AG09309 (cell line): ENCODE measurements at regions not wholly inside any gene's neighbourhood (a gene's known extent, or its start where the extent isn't known, plus 50 kb on each side); places are given as distances from the start of the nearest gene placed in this dataset.
A peak's percentile ranks its signal among the peaks of the same experiment; 100 is the strongest.
"Not testable (repeated sequence)": the region's sequence is repeated elsewhere in the genome, so short reads cannot be mapped to it uniquely, and the experiment has no call there.

Experiments
- DNase-seq: peaks from one replicate; pipeline ENCODE4 v3.0.0-alpha.2; 2010; ENCODE audit warnings: low read depth
- H3K4me3 ChIP-seq: 2 replicates; pipeline ENCODE4 v1.5.1; 2011; ENCODE audit warnings: mild to moderate bottlenecking, low read depth, low read length, moderate library complexity; ENCODE audit not compliant: control insufficient read depth
- TF ChIP-seq, protein P1 (sequence below): IDR thresholded peaks from 2 replicates; pipeline ENCODE4 v1.5.1; 2011; ENCODE audit warnings: mild to moderate bottlenecking, low read depth, low read length, inconsistent platforms; ENCODE audit not compliant: insufficient read depth, control insufficient read depth; ENCODE audit errors: missing control alignments

DNA sequence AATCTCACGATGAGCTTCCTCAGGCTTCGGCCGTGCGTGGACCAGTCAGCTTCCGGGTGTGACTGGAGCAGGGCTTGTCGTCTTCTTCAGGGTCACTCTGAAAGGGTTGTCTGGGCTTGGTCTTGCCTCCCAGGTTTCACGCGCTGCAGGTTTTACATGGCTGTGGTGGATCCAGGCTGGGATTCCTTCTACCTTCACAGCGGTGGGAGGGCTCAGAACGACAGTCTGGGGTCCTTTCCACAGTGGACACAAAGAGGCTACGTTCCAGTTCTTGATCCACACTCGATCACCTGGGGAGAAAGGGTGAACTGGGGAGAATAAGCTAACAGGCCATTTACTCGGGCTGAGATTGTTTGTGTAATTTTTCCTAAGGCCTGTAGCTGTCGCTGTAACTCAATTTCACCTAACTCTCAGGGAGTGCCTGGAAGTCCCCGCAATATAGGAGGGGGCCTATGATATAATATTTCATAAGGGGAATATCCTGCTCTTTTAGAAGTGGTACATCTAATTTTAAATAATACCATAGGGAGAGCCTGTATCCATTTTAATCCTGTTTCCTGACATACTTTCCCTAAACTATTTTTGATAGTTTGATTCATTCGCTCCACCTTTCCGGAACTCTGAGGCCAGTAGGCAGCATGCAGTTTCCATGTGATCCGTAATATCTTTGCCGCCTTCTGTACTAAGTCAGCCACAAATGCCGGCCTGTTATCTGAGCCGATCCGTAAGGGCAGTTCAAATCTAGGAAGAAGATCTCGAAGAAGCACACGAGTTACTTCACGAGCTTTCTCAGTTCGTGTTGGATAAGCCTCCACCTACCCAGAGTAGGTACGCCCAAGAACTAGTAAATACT, 97.4 kb upstream of the ZNF195 start:
- not testable (repeated sequence) for DNase-seq, H3K4me3 ChIP-seq
- TF ChIP-seq, protein P1, sequence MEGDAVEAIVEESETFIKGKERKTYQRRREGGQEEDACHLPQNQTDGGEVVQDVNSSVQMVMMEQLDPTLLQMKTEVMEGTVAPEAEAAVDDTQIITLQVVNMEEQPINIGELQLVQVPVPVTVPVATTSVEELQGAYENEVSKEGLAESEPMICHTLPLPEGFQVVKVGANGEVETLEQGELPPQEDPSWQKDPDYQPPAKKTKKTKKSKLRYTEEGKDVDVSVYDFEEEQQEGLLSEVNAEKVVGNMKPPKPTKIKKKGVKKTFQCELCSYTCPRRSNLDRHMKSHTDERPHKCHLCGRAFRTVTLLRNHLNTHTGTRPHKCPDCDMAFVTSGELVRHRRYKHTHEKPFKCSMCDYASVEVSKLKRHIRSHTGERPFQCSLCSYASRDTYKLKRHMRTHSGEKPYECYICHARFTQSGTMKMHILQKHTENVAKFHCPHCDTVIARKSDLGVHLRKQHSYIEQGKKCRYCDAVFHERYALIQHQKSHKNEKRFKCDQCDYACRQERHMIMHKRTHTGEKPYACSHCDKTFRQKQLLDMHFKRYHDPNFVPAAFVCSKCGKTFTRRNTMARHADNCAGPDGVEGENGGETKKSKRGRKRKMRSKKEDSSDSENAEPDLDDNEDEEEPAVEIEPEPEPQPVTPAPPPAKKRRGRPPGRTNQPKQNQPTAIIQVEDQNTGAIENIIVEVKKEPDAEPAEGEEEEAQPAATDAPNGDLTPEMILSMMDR, result peak; percentile 28

DNA sequence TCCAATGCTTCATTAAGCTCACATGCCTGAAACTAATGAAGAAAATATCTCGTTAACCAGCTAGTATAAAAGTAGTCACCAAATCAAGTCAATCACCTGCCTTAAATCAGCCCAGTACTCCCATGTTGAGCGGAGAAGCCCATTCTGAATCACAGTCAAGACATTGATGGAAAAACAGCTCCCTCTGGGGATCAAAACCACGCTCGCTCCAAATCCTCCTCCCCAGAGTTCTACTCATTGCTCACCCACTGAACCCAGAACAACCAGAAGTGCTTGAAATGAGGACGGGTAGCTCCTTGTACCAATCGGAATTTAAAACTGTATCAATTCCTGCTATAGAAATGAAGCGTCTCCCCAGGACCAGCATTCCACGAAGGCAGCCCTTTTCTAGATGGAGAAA, 90.0 kb upstream of the ZNF195 start:
- not testable (repeated sequence) for DNase-seq

DNA sequence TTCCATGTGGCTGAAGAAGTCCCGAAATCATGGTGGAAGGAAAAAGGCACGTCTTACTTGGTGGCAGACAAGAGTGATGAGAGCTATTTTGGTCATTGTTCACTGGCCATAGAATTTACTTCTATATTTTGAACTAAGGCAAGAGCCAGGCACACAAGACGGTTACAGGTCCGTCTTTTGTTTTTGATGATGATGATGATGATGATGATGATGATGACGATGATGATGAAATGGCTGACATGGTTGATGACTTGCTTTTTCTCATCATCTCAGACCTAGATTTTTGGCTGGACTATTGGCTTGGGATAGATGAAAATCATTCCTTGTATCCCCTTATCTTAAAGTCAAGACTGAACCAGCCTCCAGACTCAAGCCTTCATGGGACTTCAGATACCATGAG, 88.7 kb upstream of the ZNF195 start:
- not testable (repeated sequence) for H3K4me3 ChIP-seq, DNase-seq

More for the DNA sequence above, 90.0 kb upstream of the ZNF195 start:
- H3K4me3 ChIP-seq, result not testable (repeated sequence)

DNA sequence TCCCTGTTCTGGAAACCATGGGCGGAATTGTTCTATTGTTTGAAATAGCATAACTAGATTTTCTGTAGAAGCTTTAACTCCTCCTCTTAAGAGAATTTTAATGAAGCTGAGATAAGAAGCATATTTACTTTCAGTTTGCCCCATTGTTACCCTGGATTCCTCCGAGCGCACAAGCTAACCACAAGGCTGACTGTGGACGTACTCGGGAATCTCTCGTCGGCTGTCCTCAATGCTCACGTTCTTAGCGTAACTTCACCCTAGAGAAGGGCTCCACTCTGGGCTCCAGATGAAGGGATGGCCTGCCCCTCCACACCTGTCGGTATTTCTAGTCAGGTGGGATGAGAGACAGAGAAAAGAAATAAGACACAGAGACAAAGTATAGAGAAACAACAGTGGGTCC, 76.7 kb upstream of the ZNF195 start:
- not testable (repeated sequence) for H3K4me3 ChIP-seq, DNase-seq

DNA sequence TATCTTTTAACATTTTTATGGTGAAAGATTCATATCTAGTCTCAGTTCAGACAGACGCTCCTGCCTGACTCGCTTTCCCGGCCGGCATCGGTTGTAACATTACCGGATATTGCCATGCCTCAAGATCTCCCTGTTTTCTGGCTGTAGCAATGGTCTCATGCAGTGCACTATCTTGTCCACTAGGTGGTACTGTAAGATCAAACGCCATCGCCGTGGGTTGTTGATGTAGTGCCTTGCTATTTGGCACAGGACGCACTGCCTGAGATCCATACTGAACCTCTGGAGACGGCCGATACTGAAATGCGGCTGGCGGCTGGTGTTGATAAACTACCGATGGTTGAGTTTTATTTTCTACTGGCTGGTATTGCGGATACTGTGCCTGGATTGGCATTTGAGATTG, 75.9 kb upstream of the ZNF195 start:
- H3K4me3 ChIP-seq, result not testable (repeated sequence)
- peak; percentile 18 for DNase-seq
- TF ChIP-seq, protein P1, result peak; percentile 63

DNA sequence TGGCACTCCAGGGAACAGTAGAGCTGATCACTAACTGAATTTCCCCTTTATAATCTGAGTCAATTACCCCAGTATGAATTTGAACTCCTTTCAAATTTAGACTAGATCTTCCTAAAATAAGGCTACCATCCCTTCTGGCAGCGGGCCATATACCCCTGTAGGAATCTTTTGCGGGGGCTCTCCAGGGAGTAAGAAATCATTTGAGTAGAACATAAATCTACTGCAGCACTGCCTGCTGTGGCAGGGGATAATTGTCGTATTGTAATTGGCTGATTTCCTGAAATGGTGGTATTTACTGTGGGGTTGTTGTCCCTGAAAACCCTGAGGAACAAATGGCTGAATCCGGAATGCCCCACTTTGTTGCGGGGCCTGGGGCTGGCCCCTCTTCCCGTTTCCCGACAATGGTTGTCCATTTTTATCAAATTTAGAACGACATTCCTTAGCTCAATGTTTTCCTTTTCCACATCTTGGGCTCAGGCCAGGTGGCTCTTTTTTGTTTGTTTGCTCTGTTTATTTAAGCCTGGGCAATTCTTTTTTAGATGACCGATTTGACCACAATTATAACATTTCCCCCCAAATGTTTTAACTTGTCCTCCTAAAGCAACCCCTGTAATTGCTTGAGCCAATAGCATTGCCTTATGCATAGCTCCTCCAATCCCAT, 74.8 kb upstream of the ZNF195 start:
- DNase-seq, H3K4me3 ChIP-seq: not testable (repeated sequence)

DNA sequence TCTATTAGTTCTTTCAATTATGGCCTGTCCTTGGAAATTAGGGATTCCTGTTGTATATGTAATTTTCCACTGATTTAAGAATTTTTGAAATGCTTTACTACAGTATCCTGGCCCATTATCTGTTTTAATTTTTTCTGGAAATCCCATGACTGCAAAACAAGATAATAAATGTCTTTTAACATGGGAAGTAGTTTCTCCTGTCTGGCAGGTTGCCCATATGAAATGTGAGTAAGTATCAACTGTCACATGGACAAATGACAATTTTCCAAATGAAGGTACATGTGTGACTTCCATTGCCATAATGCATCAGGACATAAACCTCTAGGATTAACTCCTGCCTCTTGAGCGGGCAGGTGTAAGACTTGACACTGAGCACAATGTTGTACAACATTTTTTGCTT, 71.9 kb upstream of the ZNF195 start:
- H3K4me3 ChIP-seq, DNase-seq: not testable (repeated sequence)

DNA sequence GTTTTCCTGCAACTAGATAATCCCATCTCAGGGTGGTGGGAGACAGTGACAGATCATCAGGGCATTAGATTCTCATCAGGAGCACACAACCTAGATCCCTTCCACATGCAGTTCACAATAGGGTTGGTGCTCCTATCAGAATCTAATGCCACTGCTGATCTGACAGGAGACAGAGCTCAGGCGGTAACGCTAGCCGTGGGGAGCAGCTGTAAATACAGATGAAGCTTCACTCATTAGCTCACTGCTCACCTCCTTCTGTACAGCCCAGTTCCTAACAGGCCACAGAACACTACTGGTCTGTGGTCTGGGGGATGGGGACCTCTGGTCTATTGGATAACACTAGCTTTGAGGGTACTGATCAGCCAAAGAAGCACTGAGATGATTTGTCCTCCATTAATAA, 66.6 kb upstream of the ZNF195 start:
- DNase-seq, H3K4me3 ChIP-seq: not testable (repeated sequence)

DNA sequence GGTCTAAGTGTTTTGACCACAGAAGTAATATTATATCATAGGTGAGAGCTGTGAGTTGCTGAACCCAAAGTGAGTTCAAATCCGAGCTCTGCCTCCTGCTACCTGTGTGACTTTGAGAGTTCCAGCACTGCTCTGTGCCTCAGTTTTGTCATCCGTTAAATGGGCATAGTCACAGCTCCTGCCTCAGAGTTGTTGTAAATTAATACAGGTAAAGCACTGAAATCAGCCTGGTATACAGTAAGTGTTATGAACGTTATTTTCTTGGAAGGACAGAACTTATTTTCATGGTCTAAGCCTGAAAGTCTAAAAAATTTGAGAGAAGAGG, 65.4 kb upstream of the ZNF195 start:
- not testable (repeated sequence) for H3K4me3 ChIP-seq, DNase-seq

DNA sequence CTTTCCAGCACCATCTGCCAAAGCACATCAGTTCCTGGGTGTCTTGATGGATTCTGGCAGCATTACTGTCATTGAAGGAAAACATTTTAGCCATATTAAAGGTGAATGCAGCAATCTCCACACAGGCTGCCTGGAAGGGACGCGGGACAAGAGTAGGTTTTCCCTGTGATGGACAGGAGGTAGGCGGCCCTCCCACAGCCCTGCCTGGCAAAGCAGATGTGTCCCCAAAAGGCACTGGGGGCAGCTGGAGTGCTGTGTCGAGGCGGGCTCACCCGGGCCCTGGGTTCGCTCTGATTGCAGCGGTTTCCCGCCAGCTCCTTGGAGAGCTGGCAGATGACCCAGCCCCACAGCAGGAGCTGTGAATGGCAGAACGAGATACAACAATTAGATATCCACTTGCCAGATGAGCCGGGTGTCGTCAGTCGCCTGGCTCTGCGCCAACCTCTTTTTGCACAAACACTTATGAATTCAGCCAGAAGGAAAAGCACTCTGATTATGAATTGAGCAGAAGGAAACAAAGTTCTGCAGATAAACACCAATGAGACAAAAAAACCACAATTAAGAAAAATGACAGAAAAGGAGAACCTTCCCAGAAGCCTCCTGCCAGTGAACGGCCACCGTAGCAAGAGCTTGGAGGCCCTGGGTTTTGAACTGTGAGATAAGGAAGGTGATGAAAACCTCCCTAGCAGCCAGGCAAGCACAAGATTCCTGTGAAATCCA, 64.9 kb upstream of the ZNF195 start:
- not testable (repeated sequence) for DNase-seq, H3K4me3 ChIP-seq

DNA sequence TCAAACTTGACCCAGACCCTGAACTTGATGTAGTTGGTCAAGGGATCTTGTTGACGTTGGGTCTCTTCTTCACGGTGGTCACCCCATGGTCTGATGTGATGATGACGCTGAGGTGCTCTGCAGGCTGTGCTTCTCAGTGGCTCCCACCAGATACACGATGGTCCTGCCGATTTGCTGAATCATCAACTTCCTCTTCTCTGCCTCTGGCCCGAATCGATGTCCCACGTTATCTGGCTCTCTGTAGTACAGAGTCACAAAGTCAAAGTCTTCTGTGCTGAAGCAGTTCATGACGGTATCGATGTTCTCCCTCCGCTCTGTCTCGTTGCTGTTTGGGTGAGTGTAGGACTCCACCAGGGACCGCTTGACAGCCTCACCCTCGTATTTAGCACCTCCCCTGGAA, 58.5 kb upstream of the ZNF195 start:
- not testable (repeated sequence) for H3K4me3 ChIP-seq, DNase-seq
